Erythroblast (primary cell): ENCODE measurements at regions not wholly inside any gene's neighbourhood (a gene's known extent, or its start where the extent isn't known, plus 50 kb on each side); places are given as distances from the start of the nearest gene placed in this dataset.

Experiments
- GATA1 ChIP-seq: IDR thresholded peaks from 2 replicates; pipeline ENCODE4 v1.6.1; 2011; ENCODE audit warnings: low read depth, mild to moderate bottlenecking, control low read depth, low read length, moderate library complexity
- POLR2A ChIP-seq: IDR thresholded peaks from 2 replicates; pipeline ENCODE4 v1.6.1; 2011; ENCODE audit warnings: mild to moderate bottlenecking, low read length

DNA sequence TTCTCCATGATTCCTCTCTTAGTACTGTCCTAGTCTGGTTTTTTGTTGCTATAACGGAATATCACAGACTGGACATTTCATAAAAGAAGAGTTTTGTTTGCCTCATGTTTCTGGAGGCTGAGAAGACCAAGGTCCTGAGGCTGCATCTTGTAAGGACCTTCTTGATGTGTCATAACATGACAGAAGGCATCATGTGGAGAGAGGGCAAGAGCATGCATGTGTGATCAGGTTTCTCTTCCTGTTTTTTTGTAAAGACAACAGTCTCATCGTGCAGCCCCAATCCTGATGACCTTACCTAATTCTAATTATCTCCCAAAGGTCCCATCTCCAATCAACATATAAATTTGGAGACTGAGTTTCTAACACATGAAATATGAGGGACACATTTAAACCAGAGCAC lies 108.4 kb downstream of the MSX2 start:
- TF ChIP-seq POLR2A (no peak), GATA1 (no peak)
